ENCODE measurements at regions not wholly inside any gene's neighbourhood (a gene's known extent, or its start where the extent isn't known, plus 50 kb on each side); places are given as distances from the start of the nearest gene placed in this dataset.

DNA sequence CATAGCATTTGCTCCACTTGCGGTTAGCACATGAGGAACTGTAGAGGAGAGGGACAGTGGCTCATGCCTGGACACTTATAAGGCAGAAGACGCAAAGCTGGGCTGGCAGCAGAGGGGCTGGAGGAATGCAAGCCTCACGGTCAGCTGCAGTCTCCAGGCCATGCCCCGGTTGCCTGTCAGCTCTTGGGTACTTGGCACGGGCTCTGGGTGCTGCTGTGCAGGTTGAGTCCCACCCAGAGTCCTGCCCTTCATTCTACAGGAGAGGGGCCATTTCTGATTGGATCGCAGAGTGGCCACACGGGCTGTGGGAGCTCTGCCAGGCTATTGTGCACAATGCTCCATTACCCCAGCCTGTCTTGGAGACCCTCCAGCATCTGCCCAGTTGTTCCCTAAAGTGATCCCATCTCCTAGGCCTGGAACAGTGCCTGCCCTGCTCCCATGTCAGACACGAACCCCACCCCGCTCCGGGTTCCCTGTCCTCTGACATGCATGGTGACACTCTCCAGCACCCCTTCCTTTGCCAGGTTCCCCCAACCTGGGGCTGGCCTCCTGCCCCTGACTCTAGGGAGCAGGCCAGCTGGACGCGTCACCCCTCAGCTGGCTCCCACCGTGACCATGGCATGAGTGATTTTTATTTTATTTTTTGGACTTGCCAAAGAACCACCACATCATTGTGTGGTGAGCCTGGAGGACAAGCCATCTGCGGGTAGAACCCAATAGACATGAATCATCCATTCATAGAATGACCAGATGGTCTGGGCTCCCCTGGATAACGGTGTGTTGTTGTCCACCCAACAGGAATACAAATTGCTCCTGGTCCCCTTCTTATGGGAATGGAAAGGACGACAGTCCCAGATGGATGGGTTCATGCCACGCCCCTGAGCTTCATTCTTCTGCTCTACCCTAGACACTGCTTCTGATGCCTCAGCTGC lies 51.0 kb upstream of the KLF13 start:
- no peak overlapping the region for H3K23ac ChIP-seq (ENCODE audit: insufficient read length)
- H3K23me2 ChIP-seq (ENCODE audit: low read depth, low read length), result peaks cover under 1% of the 10 kb centered on the region; the same call in 1 of the 2 replicates
- WGBS, 2 experiments (ENCODE audit: extremely low coverage in 1 of 2, insufficient coverage in 1 of 2, insufficient read length in 1 of 2, insufficient replicate concordance in 2 of 2, low coverage in 1 of 2, low lambda C conversion rate in 2 of 2, missing lambda C conversion rate in 1 of 2), result 93% methylated on average over 17 of the region's 17 CpGs; no CpG with 5 or more reads in 1 of the 2 experiments
- H3K36me3 ChIP-seq (ENCODE audit: control insufficient read depth in 2 of 4, insufficient read depth in 4 of 4, low read length in 3 of 4), result no peaks in the 10 kb centered on the region
- 0 out of 2 replicates have a peak overlapping the region, but pooled peaks have one; percentile 16 for H2BK15ac ChIP-seq (ENCODE audit: low read length)
- no peaks in the 10 kb centered on the region for H3K27me3 ChIP-seq (replicated peaks in 1 of 4; ENCODE audit: control insufficient read depth in 3 of 4, extremely low read depth in 1 of 4, insufficient read depth in 3 of 4, low read length in 3 of 4)
- H2BK12ac ChIP-seq (ENCODE audit: low read depth, low read length), result no peak overlapping the region
- no peaks in the 10 kb centered on the region for H3K79me1 ChIP-seq (ENCODE audit: low read depth, low read length)
- no peak overlapping the region for H3K56ac ChIP-seq (replicated peaks; ENCODE audit: insufficient read length, low read depth, low read length)
- no peaks in the 10 kb centered on the region for H3K9me3 ChIP-seq (ENCODE audit: insufficient read depth in 2 of 2, low read depth in 1 of 2, low read length in 1 of 2)
- H2AK5ac ChIP-seq (ENCODE audit: low read depth, low read length), result no peak overlapping the region
- H3K4me1 ChIP-seq (replicated peaks in 1 of 4; ENCODE audit: control insufficient read depth in 3 of 4, insufficient read depth in 4 of 4, low read length in 3 of 4), result peaks cover 0 to 6% (median under 1%) of the 10 kb centered on the region in 4 experiments; a peak in 4 of 7 replicates
- no peak overlapping the region for H3K4me3 ChIP-seq (ENCODE audit: extremely low read depth in 1 of 4, insufficient read depth in 2 of 4, low read depth in 3 of 4, low read length in 4 of 4)
- FAIRE-seq, result no peak
- no peak overlapping the region for H3K14ac ChIP-seq (ENCODE audit: insufficient read length)
- no peak overlapping the region for H3K27ac ChIP-seq (ENCODE audit: low read depth, low read length)
- POLR2A ChIA-PET (ENCODE audit: partially characterized antibody), result no interaction called here
- no peak overlapping the region for H3K4me2 ChIP-seq (ENCODE audit: insufficient read depth in 1 of 2, low read depth in 2 of 2, low read length in 2 of 2)
- H2BK120ac ChIP-seq (replicated peaks; ENCODE audit: low read depth, low read length), result no peak overlapping the region
- H4K8ac ChIP-seq (ENCODE audit: extremely low read depth, insufficient read depth, low read length), result no peak overlapping the region; the same call in 1 of the 2 replicates
- DNase-seq (ENCODE audit: low read depth in 1 of 2, low spot score in 2 of 2), result peak in 1 of 2 experiments; percentile 35
- H3K79me2 ChIP-seq (ENCODE audit: control insufficient read depth in 1 of 2, insufficient read depth in 2 of 2, low read length in 2 of 2), result no peaks in the 10 kb centered on the region
- TF ChIP-seq, protein P1, sequence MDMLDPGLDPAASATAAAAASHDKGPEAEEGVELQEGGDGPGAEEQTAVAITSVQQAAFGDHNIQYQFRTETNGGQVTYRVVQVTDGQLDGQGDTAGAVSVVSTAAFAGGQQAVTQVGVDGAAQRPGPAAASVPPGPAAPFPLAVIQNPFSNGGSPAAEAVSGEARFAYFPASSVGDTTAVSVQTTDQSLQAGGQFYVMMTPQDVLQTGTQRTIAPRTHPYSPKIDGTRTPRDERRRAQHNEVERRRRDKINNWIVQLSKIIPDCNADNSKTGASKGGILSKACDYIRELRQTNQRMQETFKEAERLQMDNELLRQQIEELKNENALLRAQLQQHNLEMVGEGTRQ (IDR thresholded peaks at IDR 0.05; ENCODE audit: low read length), result no peak
- TF ChIP-seq EGR1 (IDR thresholded peaks at IDR 0.05; ENCODE audit: borderline replicate concordance, low read depth, low read length) (no peak), BRCA1 (IDR thresholded peaks at IDR 0.05; ENCODE audit: low read depth, low read length) (no peak)
- H2BK5ac ChIP-seq (ENCODE audit: low read depth, low read length), result no peak overlapping the region
- H3K9ac ChIP-seq (replicated peaks in 1 of 4; ENCODE audit: extremely low read depth in 1 of 4, low read depth in 3 of 4, low read length in 3 of 4), result no peak overlapping the region
- H4K5ac ChIP-seq (ENCODE audit: insufficient read length, low read depth, low read length), result no peak overlapping the region
- H2BK20ac ChIP-seq (ENCODE audit: low read length), result no peak overlapping the region
- H4K20me1 ChIP-seq (replicated peaks in 1 of 2; ENCODE audit: control insufficient read depth in 1 of 2, insufficient read depth in 2 of 2, low read length in 2 of 2), result no peaks in the 10 kb centered on the region
- CTCF ChIA-PET (ENCODE audit: partially characterized antibody), result interaction anchor here (0.6 to 1.2 kb wide), 5 partner anchors 20 to 158 kb away, joined by 3 to 4 read pairs (median 3); no protein-coding TSS in a partner anchor
- H2AFZ ChIP-seq (ENCODE audit: low read length), result no peak overlapping the region
- no peak overlapping the region for H3K18ac ChIP-seq (ENCODE audit: extremely low read depth, low read length)
- no peak overlapping the region for H3K4ac ChIP-seq (replicated peaks; ENCODE audit: insufficient read length, low read depth, low read length)
- no peak overlapping the region for H4K91ac ChIP-seq (replicated peaks; ENCODE audit: insufficient read length, low read length)
